Dermis blood vessel endothelial cell (primary cell): ENCODE measurements at regions not wholly inside any gene's neighbourhood (a gene's known extent, or its start where the extent isn't known, plus 50 kb on each side); places are given as distances from the start of the nearest gene placed in this dataset.
"Not testable (repeated sequence)": the region's sequence is repeated elsewhere in the genome, so short reads cannot be mapped to it uniquely, and the experiment has no call there.

Experiments
- DNase-seq: peaks from one replicate; pipeline ENCODE4 v3.0.0; 2010

DNA sequence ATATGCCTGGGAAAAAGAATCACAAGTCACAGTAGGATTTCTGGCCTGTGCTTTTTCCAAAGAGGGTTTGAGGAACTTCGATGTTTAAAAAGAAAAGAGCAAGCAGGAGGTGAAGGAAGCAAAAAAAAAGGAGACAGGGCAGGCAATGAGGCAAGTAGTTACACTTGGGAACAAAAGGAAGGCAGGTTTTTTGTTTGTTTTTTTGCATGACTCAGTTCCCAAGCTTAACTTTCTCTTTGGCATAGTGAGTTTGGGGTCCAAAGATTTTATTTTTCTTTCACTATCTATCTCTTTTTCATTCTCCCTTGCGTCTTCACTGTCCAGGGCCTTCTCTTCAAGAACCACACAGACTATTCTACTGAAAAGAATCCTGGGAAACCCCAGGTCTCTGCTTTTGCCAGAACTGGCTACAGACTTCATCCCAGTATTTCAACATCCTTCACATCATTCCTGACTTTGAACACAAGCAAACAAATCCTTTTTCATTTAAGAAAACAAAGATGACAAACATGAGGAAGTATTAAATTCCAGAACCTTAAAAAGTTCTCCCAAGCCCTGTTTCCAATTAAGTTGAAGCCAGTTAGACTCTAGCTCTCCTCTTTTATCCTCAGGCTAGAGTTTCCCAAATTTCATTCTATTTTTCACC, 210.7 kb upstream of the RND3 start:
- no peak for DNase-seq

DNA sequence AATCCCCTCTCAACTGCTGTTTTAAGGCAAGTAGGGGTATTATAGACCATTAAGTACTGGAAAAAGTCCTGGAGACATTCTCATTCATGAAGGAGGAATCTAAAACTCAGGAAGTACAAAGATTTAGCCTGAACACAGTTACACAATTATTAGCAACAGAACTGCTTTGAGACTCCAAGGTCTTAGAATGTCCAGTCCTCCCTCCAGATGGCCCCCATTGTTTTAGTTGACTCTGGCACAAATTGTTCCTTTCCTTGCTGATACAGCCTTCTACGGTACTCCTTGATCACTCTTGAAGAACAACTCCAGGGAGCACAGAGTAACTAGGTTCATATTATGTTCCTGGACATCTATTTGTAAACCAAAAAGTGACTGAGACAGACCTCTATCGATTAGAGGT, 210.1 kb upstream of the RND3 start:
- no peak for DNase-seq

DNA sequence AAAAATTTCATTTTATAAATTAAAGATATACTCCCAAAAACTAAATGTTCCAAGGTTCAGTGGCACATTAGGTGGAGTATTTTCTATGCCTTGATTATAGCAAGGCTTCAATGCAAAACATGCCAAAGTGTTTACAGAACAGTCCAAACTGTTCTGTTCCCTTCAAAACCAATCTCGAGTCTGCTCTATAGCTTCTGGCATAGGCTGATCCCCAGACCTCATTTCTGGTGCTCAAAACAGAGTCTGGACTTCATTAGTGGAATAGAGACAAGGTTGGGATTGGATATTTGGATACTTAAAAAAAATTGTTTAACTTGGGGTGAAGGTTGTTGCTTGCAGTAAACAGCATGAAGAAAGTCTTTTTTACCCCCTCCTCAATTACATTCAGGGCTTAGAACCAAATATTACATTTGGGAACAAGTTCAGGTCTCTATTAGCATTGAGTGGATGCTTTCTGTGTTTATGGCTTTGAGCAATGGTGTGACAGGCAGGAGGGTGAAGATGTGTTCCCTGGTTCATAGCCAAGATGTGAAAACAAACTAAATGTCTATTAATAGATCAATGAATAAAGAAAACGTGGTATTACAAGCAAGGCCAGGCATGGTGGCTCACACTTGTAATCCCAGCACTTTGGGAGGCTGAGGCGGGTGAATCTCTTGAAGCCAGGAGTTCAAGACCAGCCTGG, 208.1 kb upstream of the RND3 start:
- no peak for DNase-seq

DNA sequence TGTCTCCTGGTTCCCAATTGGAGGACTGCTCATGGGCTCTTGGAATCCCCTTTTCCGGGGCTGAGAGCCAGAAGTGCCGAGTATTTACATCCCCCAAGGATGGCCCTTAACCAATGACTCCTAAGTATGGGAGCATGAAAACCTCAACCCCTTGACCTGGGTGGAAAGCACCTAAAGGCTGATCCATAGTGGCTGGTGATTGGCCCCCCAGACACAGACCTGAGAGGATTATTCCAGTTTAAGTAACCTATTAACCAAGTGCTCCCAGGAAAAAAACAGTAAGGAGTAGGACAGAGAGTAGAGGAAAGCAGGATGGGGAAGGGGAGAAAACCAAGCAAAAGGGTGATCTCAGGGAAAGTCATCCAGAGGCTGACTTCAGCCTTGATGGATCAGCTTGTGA, 206.1 kb upstream of the RND3 start:
- no peak for DNase-seq

- DNase-seq: no peak
Measured at GRCh38 chr2:150690870-150691269, 203.4 kb upstream of the RND3 start.

GRCh38 chr2:150690261-150690660, 202.8 kb upstream of the RND3 start:
- DNase-seq: no peak

- no peak for DNase-seq
Measured at GRCh38 chr2:150689590-150689989, 202.1 kb upstream of the RND3 start.

DNA sequence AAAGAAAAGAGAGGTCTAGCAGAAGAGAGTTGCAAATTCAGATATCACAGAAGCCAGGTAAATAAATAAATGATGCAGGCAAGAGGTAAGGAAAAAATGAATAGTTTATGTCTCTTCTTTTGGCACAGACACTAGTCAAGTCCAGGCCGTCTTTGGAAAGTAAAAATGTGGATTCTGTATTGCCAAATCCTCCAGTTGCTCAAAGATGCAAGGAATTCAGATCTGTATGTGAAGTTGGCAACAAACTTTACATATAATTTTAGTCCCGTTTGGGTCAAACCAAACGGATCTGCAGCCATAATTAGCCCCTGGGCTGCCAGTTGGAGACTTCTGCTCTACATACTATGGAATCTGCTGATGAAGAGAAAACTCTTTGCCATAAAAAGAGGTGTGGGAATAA, 200.5 kb upstream of the RND3 start:
- no peak for DNase-seq

DNA sequence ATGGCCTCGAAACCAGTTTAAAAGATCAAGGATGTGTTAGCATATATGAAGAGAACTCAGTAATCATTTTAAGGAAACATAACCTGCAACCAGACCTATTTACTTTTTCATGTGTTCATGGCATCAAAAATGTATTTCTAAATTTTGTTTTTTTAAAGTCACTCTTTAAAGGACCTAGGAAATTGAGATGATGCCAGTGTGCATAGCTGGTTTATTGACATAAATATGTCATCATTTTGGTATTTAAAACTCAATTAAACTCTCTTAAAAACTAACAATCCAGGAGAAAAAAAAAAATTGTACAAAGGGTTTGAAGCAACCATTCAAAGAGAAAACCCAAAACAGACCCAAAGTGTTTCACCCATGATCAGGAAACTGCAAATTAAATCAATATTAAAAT, 198.9 kb upstream of the RND3 start:
- no peak for DNase-seq

- DNase-seq: peak; percentile 48
Measured at GRCh38 chr2:150681120-150681804, 193.8 kb upstream of the RND3 start.

DNA sequence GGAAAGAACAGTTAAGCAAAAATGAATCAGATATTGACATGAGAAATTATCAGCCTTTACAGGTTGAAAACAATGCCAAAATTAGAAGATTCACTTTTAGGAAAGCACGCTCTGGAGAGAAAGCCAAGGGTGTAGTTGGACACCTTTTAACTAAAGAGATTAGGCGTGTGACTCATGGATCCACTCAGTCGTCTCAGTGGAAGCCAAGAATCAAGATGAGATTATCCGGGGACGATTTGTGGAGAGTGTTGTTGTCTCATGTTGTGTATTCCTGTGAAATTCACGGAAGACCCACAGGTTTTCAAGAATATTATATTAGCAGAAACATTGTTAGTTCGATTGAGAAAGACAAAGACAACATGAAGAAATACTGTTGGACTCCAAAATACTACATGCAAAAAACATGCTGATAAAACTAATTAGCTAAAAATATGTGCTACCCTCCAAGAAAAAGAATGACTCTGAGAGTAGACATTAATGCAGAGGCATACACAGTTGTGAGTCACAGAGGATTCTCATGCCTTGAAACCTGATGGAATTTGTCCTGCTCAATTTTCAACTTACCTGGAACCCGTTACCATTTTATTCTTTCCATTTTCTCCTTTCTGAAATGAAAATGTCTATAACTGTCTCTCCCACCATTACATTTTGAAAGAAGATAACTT, 192.1 kb upstream of the RND3 start:
- no peak for DNase-seq

- DNase-seq: no peak
Measured at GRCh38 chr2:150677551-150677950, 190.1 kb upstream of the RND3 start.

DNA sequence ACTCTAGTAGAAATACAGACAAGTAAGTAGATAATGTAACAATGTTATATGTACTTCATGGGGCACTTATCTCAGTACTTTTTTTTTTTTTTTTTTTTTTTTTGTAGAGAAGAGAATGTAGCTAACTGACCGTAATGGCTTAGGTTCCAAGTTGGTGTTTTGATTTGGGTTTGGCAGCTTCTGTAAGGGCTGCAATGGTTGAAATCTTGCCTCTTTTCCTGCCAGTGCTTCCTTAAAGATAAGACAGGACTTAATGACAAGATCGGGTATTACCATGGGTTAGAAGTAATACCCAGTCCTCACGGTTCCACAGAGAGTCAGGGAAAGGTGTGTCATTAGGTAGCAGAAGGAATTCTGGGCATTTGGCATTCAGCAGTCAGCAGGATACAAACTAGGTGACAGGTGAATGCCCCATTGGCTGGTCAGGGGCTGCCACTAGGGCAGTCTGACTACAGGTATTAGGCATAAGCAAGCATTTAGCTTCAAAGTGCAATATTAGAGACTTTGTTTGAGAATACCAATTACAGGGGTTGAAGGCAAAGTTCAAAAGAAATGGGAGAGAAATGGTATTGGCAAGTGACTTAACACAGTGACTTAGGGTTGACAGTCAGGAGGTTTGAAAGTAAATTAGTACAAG, 189.4 kb upstream of the RND3 start:
- DNase-seq: no peak

DNA sequence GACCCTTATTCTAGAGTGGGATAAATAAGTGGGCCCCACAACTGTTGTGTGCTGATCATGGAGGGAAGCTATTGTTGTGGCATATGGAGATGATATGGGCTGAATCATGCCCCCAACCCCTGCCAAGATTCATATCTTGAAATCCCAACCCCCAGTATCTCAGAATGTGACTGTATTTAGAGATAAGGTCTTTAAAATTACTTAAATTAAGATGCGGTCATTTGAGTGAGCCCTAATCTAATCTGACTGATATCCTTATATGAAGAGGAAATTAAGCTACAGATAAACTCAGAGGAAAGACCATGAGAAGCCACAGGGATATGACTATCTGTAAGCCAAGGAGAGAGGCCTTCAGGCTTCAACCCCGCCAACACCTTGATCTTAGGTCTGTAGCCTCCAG, 188.3 kb upstream of the RND3 start:
- no peak for DNase-seq

DNA sequence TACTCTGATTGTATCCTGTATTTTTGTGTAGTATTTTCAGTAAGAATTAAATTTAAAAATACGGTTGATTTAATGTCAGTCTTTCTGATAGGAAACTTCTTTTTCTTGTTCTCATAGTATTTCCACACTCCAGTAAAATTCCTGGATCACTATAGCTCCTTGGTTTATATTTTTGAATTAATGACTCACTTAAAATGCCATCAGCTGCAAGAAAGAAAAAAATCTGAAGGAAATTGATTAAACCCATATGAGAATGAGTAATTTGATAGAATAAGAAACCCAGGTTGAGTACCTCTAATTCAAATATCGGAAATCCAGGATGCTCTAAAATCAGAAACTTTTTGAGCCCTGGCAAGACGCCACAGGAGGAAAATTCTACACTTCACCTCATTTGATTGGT, 186.8 kb upstream of the RND3 start:
- no peak for DNase-seq

DNA sequence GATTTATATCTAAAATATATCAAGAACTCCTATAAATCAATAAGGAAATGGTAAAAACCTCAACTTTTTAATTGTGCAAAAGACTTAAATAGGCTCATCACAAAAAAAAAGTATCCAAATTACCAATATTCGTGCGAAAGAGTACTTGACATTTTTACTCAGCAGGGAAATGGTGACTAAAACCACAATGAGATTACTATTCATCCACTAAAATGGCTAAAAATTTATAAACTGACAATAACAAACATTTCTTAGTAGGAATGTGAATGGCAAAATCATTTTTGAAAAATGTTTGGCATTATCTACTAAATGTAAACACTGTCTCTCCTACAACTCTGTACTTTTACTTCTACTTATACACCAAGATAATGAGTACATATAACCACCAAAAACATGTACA, 184.8 kb upstream of the RND3 start:
- no peak for DNase-seq

- no peak for DNase-seq
Measured at GRCh38 chr2:150669492-150669891, 182.0 kb upstream of the RND3 start.

- not testable (repeated sequence) for DNase-seq
Measured at GRCh38 chr2:150667039-150667438, 179.6 kb upstream of the RND3 start.

GRCh38 chr2:150663143-150663542, 175.7 kb upstream of the RND3 start:
- DNase-seq: peak; percentile 28

DNA sequence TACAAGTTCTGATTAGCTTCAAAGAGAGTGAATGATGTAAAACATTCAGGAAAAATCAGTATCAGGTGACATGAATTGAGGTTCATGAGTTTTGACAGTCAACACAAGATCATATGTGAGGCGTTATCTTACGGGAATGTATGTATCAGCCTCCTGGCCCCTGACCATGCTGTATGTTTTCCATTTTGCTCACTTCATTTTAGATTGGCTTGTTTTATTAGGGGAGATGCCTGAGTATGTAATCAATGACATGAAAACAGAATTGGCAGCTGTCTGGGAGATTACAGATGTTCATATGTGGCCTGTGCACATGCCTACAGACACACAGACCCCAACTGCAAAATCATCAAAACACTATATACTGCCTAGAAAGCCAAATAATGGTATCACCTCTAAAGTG, 168.5 kb upstream of the RND3 start:
- DNase-seq: no peak

DNA sequence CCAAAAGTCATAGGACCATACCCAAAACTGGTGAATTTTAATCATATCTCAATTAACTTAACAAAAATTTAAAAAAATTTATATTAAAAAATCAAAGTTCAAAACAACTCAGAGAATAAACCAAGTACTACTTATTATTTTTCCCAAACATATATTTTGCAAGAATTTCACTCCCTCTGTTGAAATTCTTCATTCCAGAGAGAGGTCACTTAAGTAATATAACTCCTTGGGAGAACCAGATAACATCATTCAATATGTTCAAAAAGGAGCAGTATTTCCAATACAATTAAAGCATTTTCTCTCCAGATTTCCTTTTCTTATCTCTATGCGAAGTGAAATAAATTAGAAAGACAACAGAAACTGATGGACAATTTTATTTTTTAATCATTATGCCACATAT, 165.9 kb upstream of the RND3 start:
- no peak for DNase-seq

- DNase-seq: no peak
Measured at GRCh38 chr2:150647943-150648342, 160.5 kb upstream of the RND3 start.

DNA sequence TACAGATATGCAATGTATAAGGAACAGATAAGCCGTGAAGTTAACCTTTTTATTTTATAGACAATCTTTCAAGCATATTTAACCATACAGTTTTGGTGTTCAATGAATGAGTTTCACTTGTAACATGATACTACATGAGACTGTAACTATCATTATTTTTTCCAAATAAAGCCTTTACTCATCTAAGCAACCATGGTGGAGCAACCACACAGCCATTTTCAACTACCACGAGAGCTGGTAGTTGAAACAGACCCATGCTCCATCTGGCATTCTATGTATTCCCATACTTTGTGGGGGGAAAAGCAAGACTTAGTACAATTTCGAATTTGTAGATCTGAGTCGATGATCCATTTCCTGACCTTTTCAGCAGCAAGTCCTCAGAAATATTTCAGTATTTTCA, 159.3 kb upstream of the RND3 start:
- no peak for DNase-seq
